ENCODE measurements at regions not wholly inside any gene's neighbourhood (a gene's known extent, or its start where the extent isn't known, plus 50 kb on each side); places are given as distances from the start of the nearest gene placed in this dataset.
A peak's percentile ranks its signal among the peaks of the same experiment; 100 is the strongest.

DNA sequence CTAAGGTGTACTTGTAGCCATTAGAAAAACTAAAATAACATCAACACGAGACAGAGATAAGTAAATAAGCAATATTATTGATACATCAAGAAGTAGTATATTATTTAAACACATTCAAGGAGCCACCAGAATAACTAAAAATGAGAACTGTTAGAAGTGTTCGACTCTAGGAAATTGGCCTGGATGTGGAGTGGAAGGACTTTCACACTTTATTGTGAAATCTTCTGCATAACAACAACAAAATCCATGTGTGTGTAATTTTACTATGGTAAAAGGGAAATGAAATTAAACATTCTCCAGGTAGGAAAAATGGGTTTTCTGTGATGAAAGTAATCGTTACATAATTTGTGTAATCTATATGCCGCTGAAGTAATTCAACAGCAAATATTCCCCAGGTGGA, 96.3 kb upstream of the RNF152 start:
- Mint-ChIP-seq H3K4me1 (no peaks in the 10 kb centered on the region), H3K36me3 (no peaks in the 10 kb centered on the region)

DNA sequence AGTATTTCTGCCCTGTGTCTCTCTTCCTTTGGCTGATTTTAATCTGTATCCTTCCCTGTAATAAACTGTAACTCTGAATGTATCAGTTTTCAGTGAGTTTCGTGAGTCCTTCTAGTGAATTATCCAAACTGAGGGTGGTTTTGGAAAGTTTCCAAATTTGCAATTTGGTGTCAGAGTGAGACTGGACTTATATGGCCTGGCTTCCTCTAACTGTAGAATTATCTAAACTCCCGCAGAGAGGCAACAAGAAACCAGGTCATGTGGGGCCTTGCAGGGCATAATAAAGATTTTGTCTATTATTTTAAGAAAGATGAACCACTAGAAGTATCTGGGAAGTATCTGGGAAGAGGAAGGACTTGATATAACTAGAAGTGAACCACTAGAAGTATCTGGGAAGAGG, 95.3 kb upstream of the RNF152 start:
- Mint-ChIP-seq H3K36me3 (no peaks in the 10 kb centered on the region), H3K4me3 (no peak overlapping the region), H3K4me1 (no peaks in the 10 kb centered on the region), H3K9me3 (no peaks in the 10 kb centered on the region), H3K27ac (no peak overlapping the region), H3K27me3 (peaks cover 3% of the 10 kb centered on the region)
- DNase-seq, result no peak
- CTCF ChIA-PET, result no interaction called here

More for the DNA sequence above, 96.3 kb upstream of the RNF152 start:
- CTCF ChIA-PET, result no interaction called here
- Mint-ChIP-seq H3K4me3 (no peak overlapping the region), H3K27me3 (peaks cover 3% of the 10 kb centered on the region), H3K27ac (no peak overlapping the region), H3K9me3 (no peaks in the 10 kb centered on the region)
- DNase-seq, result no peak

DNA sequence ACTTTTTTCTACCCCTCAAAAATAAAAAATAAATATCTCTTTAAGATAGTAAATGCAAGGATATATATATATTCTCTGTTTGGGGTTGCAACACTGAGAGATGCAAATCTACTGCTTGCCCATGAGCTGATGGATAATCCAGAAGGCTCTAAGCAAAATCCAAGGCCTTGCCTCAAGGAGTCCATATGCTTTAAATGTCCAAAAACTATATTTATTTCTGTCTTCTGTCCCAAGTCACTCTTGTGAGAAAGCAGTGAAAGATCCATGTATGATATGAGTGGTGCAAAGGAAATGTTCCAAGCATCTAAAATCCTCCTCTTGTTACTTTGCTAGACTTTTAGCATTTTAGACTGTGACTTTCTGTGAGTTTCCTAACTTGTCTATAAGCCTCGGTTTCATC, 92.9 kb upstream of the RNF152 start:
- H3K27ac Mint-ChIP-seq, result no peak overlapping the region
- CTCF ChIA-PET, result no interaction called here
- no peaks in the 10 kb centered on the region for H3K9me3 Mint-ChIP-seq
- no peak for DNase-seq
- H3K27me3 Mint-ChIP-seq, result peaks cover 3% of the 10 kb centered on the region
- H3K4me3 Mint-ChIP-seq, result no peak overlapping the region
- H3K4me1 Mint-ChIP-seq, result no peaks in the 10 kb centered on the region
- no peaks in the 10 kb centered on the region for H3K36me3 Mint-ChIP-seq

DNA sequence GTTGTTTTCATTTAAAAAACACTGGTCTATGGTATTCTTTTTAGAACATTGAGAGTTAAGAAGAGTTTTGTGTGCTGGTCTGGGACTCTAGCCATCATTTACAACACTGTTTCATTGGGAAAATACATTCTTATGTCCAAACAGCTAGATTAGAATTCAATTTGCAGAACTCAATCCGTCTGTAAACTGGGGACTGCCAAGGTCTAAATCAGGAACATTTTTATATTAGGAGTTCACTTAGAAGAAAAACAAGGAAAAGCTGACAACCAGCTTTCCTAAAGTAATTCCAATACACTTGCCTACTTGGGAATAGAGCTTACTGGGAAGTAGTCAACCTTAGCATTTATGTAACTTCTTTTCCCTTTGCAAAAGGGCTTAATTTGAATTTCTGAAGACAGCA, 91.5 kb upstream of the RNF152 start:
- H3K4me3 Mint-ChIP-seq, result no peak overlapping the region
- no peak overlapping the region for H3K27ac Mint-ChIP-seq
- H3K27me3 Mint-ChIP-seq, result peaks cover 3% of the 10 kb centered on the region
- CTCF ChIA-PET, result no interaction called here
- DNase-seq, result no peak
- peaks cover 6% of the 10 kb centered on the region for H3K4me1 Mint-ChIP-seq
- no peaks in the 10 kb centered on the region for H3K9me3 Mint-ChIP-seq
- no peaks in the 10 kb centered on the region for H3K36me3 Mint-ChIP-seq

DNA sequence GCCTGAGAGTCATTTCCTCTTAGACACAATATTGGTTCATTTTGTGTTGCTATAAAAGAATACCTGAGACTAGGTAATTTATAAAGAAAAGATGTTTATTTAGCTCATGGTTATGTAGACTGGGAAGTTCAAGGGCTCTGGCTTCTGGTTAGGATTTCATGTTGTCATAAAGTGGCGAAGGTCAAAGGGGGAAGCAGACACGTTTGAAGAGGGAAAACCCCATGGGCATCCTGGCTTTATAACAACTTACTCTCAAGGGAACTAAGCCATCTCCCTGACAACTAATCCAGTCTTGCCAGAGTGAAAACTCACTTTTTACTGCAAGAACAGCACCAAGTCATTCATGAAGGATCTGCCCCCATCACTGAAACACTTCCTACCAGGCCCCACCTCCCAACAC, 89.7 kb upstream of the RNF152 start:
- Mint-ChIP-seq H3K4me3 (no peak overlapping the region), H3K4me1 (peaks cover 6% of the 10 kb centered on the region), H3K9me3 (no peaks in the 10 kb centered on the region), H3K36me3 (peaks cover 2% of the 10 kb centered on the region), H3K27ac (no peak overlapping the region), H3K27me3 (no peaks in the 10 kb centered on the region)
- DNase-seq, result no peak
- CTCF ChIA-PET, result no interaction called here

DNA sequence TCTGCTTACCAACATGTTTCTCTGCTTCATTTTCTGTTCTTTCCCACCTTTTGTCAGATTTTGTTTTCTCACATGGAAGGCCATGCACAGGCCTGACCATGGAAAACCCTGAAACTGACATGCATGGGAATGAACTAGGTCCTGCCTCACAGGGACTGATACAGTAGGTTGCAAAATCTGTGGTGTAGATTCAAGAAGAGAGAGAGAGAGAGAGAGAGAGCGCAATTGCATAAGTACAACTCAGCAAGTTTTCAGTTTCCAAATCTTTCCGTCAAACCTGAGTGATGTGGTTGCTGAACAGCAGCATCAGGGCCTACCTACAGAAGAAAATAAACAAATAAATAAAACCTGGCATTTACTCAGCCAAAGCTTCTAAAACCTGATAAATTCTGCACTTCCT, 87.5 kb upstream of the RNF152 start:
- CTCF ChIA-PET, result interaction anchor here (1.4 kb wide), 1 partner anchor 31 kb away, joined by 3 read pairs; no protein-coding TSS in a partner anchor
- peaks cover 2% of the 10 kb centered on the region for H3K9me3 Mint-ChIP-seq
- peaks cover 18% of the 10 kb centered on the region for H3K4me1 Mint-ChIP-seq
- no peaks in the 10 kb centered on the region for H3K27me3 Mint-ChIP-seq
- H3K27ac Mint-ChIP-seq, result no peak overlapping the region
- DNase-seq, result no peak
- peaks cover 2% of the 10 kb centered on the region for H3K36me3 Mint-ChIP-seq
- no peak overlapping the region for H3K4me3 Mint-ChIP-seq

DNA sequence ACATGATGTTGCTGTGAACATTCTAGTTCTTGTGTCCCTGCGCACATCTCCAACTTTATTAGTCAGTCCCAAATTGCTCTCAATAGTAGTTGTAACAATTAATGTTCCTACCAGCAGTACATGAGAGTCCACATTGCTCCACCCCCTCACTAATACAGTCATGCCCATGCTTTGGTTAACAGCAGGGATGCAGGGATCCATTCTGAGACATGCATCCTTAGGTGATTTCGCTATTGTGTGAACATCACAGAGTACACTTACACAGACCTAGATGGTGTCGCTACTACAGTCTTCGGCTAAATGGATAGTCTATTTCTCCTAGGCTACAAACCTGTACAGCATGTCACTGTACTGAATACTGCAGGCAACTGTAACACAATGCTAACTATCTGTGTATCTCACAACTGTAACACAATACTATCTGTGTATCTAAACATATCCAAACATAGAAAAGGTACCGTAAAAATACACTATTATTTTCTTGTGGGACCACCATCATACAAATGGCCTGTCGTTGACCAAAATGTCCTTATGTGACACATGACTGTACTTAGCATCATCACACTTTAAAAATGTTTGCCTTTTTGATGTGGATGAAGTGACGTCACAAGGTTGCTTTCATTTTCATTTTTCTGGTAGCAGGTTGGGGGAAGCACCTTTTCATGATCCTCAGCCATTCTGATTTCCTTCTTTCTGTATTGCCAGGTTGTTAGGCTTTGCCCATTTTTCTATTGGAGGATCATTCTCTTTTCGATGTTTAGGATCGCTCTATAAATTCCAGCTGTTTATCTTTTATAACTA, 82.9 kb upstream of the RNF152 start:
- peaks cover 19% of the 10 kb centered on the region for H3K4me1 Mint-ChIP-seq
- peaks cover 2% of the 10 kb centered on the region for H3K9me3 Mint-ChIP-seq
- peaks cover 2% of the 10 kb centered on the region for H3K36me3 Mint-ChIP-seq
- H3K4me3 Mint-ChIP-seq, result no peak overlapping the region
- no peaks in the 10 kb centered on the region for H3K27me3 Mint-ChIP-seq
- CTCF ChIA-PET, result interaction anchor here (0.8 kb wide), 1 partner anchor 24 kb away, joined by 3 read pairs; no protein-coding TSS in a partner anchor
- peak overlapping the region; percentile 56 for H3K27ac Mint-ChIP-seq
- DNase-seq, result peak; percentile 50

DNA sequence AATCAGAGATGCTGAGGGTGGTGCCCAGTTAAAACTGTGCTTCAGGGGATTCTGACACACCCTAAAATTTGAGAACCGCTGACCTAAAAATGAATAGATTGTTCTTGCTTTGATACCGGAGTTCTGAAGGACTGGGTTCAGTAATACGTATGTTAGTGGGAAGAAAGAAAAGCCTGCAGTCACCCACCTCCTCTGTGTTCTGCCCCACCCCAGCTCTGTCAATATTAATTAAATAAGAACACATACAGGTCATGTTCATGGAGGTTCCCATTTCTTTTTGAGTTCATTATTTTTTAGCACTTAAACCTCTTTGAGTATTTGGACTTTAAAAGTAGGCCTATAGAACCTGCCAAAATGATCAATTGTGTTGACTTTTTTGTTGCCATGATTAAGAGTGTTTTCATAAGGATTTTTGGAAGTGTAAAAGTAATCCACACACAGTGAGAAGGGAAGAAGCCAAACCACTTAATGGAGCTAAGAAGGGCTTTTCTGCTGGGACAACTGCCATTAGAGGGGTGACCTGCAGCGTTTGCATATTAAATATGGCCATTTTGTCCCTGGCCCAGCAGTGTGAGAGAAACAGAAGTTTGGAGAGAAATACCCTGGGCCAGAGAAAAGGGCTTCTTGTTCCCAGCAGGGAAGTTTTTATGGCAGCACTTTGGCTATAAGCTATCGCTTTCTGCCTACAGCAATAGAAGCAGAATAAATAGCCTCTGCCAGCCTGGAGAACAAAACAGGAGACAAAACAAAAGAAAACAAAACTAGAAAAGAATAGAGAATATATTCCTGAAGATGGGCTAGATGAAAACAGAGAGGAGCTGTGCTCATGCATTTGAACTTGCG, 80.7 kb upstream of the RNF152 start:
- CTCF ChIA-PET, result no interaction called here
- Mint-ChIP-seq H3K9me3 (peaks cover 2% of the 10 kb centered on the region), H3K27ac (no peak overlapping the region), H3K27me3 (no peaks in the 10 kb centered on the region), H3K36me3 (peaks cover 2% of the 10 kb centered on the region), H3K4me1 (peaks cover 14% of the 10 kb centered on the region), H3K4me3 (no peak overlapping the region)
- DNase-seq, result no peak

DNA sequence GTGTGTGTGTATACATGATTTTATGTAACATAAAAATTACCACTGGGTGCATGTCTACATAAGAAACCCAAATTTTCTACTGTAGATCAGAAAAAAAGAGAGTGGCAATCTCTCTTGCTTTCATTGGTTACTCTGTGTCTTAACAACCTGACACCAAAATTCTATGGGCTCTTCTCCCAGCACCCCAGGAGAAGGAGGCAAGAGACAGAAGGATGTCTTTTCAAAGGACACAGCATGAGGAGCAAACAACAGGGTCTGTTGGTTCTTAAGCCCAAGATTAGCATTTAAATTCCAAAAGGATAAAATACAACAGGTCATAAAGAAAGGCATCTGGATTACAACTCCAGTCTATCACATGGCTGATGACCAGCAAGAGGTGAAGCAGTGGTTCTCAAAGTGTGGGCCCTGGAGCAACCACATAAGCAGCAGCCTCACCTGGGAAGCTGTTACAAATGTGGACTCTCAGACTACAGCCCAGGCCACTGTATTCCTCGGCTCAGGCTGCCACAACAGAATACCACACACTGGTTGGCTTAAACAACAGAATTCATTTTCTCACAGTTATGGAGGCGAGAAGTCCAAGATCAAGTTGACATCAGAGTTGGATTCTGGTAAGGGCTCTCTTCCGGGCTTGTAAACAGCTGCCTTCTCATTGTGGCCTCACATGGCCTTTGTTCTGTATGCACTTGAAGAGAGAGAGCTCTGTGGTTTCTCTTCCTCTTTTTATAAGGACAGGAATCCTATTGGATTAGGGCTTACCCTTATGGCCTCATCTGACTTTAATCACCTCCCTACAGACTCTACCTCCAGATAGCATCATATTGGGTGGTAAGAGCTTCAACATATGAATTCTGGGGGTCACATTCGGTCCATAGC, 79.8 kb upstream of the RNF152 start:
- H3K27ac Mint-ChIP-seq, result peak overlapping the region; percentile 30
- CTCF ChIA-PET, result no interaction called here
- no peak for DNase-seq

DNA sequence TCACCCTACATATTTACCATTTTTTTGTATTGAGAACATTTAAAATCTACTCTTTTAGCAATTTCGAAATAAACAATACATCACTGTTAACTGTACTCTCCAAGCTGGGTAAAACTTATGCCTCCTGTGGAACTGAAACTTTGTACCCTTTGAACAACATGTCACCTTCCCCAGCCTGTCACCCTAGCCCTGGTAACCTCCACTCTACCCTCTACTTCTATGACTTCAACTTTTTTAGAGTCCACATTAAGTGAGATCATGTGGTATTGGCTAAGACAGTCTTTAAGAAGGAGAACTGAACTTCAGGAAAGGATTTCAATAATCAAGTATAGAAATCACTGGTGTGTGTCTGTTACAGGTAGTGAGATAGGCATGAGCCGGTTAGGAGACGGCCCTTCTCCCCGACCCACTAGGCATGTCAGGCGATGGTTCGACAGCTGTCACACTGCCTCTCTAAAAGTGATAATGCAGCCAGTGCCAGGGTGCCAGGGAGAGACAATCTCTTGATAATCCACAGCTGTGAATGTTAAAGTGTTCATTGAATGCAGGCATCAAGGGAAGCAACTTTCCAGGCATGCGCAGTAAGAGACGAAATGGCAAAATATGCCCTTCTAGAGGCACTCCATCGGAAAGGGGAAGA, 74.6 kb upstream of the RNF152 start:
- no peak for DNase-seq
- Mint-ChIP-seq H3K27ac (no peak overlapping the region), H3K4me1 (no peaks in the 10 kb centered on the region), H3K27me3 (peaks cover 6% of the 10 kb centered on the region), H3K36me3 (no peaks in the 10 kb centered on the region), H3K4me3 (no peak overlapping the region), H3K9me3 (no peaks in the 10 kb centered on the region)
- CTCF ChIA-PET, result no interaction called here

More for the DNA sequence above, 79.8 kb upstream of the RNF152 start:
- Mint-ChIP-seq H3K9me3 (peaks cover 2% of the 10 kb centered on the region), H3K36me3 (no peaks in the 10 kb centered on the region), H3K4me3 (no peak overlapping the region), H3K4me1 (peaks cover 14% of the 10 kb centered on the region), H3K27me3 (no peaks in the 10 kb centered on the region)

DNA sequence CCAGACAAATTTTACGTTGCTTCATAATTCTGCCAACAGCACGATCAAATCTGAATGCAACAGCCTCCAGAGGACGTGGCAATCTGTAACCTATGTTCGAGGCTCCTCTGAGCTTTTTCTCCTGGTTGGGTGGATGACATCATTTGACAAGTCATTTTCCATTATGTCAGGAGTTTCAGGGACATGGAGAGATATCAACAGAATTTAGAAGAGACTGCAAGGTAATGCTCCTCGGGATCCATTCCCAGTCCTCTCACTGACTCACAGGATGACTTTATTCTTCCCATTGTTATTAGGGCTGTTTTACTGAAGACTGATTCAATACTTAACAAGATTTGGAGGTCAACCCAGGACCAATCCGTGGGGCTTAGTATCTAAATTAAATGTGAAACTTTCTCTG, 72.5 kb upstream of the RNF152 start:
- H3K36me3 Mint-ChIP-seq, result no peaks in the 10 kb centered on the region
- no peak overlapping the region for H3K4me3 Mint-ChIP-seq
- CTCF ChIA-PET, result no interaction called here

DNA sequence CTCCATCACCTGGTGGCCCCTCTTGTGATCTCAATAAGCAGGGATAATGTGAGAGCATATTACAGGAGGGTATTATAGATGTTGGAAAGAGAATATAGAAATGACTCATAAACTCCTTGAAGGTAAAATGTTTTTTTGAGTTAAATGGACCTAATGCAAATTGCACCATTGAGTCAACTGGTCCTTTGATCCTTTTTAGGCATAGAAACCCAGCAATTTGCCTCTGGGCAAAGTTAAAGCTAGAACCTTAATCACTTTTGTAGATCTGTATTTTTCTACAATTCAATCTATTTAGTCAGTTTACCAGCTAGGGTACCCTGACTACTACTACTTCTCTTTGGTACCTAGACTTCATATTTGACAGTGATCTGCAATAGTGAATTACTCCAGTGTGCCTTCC, 71.8 kb upstream of the RNF152 start:
- H3K9me3 Mint-ChIP-seq, result no peaks in the 10 kb centered on the region
- no peak for DNase-seq
- no peak overlapping the region for H3K4me3 Mint-ChIP-seq
- H3K27ac Mint-ChIP-seq, result no peak overlapping the region
- H3K4me1 Mint-ChIP-seq, result no peaks in the 10 kb centered on the region
- CTCF ChIA-PET, result no interaction called here
- no peaks in the 10 kb centered on the region for H3K36me3 Mint-ChIP-seq
- peaks cover 6% of the 10 kb centered on the region for H3K27me3 Mint-ChIP-seq

More for the DNA sequence above, 72.5 kb upstream of the RNF152 start:
- no peaks in the 10 kb centered on the region for H3K4me1 Mint-ChIP-seq
- H3K9me3 Mint-ChIP-seq, result no peaks in the 10 kb centered on the region
- H3K27me3 Mint-ChIP-seq, result peaks cover 6% of the 10 kb centered on the region
- H3K27ac Mint-ChIP-seq, result no peak overlapping the region
- no peak for DNase-seq

DNA sequence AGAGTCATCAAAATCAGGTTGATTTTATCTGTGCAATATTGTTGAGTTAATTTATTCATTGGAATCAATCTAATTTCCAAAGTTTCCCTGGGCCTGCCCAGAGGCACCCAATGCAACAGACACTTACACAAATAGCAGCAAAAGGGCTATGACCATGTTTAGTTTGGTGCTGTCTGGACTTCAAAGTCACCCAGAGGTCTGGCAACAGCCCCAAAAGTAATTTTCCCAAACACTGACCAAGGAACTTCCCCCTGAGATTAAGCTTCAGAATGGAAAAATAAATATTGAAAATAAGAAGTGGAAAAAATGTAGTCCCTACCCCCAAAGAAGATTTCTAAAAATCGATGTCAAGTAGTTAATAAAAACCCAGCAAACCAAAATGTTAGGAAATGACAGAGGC, 70.9 kb upstream of the RNF152 start:
- no peak for DNase-seq
- Mint-ChIP-seq H3K27me3 (peaks cover 9% of the 10 kb centered on the region), H3K4me3 (no peak overlapping the region), H3K4me1 (no peaks in the 10 kb centered on the region), H3K36me3 (no peaks in the 10 kb centered on the region), H3K9me3 (no peaks in the 10 kb centered on the region), H3K27ac (no peak overlapping the region)
- CTCF ChIA-PET, result no interaction called here
